Effector memory CD4-positive, alpha-beta T cell (primary cell): ENCODE measurements at regions not wholly inside any gene's neighbourhood (a gene's known extent, or its start where the extent isn't known, plus 50 kb on each side); places are given as distances from the start of the nearest gene placed in this dataset.
"Not testable (repeated sequence)": the region's sequence is repeated elsewhere in the genome, so short reads cannot be mapped to it uniquely, and the experiment has no call there.

Source experiments
- DNase-seq, 3 donors: peaks; one replicate each; pipeline ENCODE4 v3.0.0-alpha.2; 2020
- H3K27ac ChIP-seq: 2 replicates; pipeline ENCODE4 v1.7.0; 2013; ENCODE audit warnings: mild to moderate bottlenecking, low read length, moderate library complexity; ENCODE audit not compliant: insufficient read depth, poor library complexity, severe bottlenecking
- H3K27me3 ChIP-seq: replicated peaks from 2 replicates; pipeline ENCODE4 v1.7.0; 2013; ENCODE audit warnings: mild to moderate bottlenecking, low read length; ENCODE audit not compliant: insufficient read depth, control insufficient read depth, poor library complexity, severe bottlenecking
- H3K36me3 ChIP-seq: 2 replicates; pipeline ENCODE4 v1.7.0; 2013; ENCODE audit warnings: mild to moderate bottlenecking, low read length, moderate library complexity; ENCODE audit not compliant: control insufficient read depth, insufficient read depth
- H3K4me1 ChIP-seq: 2 replicates; pipeline ENCODE4 v1.7.0; 2013; ENCODE audit warnings: low read length, mild to moderate bottlenecking; ENCODE audit not compliant: control insufficient read depth, insufficient read depth, poor library complexity, severe bottlenecking
- H3K4me3 ChIP-seq: 2 replicates; pipeline ENCODE4 v1.7.0; 2013; ENCODE audit warnings: low read length, low read depth, mild to moderate bottlenecking; ENCODE audit not compliant: insufficient read depth, poor library complexity, severe bottlenecking
- H3K9me3 ChIP-seq: 2 replicates; pipeline ENCODE4 v1.7.0; 2013; ENCODE audit warnings: mild to moderate bottlenecking, low read length, moderate library complexity; ENCODE audit not compliant: control insufficient read depth

DNA sequence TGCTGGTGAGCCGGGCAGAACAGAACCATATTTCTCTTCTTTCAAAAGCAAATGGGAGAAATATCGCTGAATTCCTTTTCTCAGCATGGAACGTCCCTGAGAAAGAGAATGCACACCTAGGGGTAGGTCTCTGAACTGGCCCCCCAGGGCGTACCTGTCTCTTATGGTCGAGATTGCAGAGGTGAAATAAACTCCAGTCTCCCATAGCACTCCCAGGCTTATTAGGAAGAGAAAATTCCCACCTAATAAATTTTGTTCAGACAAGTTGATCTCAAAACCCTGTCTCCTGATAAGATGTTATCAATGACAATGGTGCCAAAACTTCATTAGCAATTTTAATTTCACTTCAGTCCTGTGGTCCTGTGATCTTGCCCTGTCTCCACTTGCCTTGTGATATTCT, 106.6 kb upstream of the FAM90A26 start:
- H3K4me3 ChIP-seq, H3K9me3 ChIP-seq, DNase-seq, H3K27me3 ChIP-seq, H3K36me3 ChIP-seq, H3K27ac ChIP-seq, H3K4me1 ChIP-seq: not testable (repeated sequence)

DNA sequence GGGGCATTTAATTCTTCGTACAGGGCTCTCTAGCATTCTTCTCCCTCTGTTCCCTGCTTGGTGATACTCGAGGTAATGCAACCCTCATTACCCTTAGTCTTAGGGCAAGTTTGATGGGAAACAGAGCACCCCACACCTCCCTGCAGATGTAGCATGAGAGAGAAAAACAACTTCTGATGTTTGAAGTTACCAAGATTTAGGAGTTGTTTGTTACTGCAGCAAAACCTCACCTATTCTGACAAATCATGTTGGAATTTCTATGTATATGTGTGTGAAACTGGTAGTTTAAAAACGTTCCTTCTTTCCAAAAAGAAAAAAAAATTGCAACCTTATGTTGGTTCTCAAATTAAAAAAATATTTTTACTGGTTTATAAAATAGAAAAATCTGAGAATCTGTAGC, 145.3 kb upstream of the FAM90A26 start:
- H3K4me3 ChIP-seq, H3K27ac ChIP-seq, H3K4me1 ChIP-seq, DNase-seq, H3K36me3 ChIP-seq, H3K27me3 ChIP-seq, H3K9me3 ChIP-seq: not testable (repeated sequence)

DNA sequence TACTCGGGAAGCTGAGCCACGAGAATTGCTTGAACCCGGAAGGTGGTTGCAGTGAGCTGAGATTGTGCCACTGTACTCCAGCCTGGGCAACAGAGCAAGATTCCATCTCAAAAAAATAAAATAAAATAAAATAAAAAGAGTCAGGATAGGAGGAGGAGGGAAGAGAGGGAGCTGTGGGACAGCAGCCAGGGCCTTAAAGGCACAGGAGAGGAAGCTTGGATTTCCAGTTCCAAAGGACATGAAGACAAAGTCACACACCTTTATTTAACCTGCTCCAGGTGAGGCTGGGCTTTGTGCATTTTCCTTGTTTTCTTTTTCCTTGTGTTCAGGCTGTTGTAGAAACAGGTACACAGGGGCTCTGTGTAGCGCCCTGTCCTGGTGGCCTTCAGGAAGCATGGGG, 138.2 kb upstream of the HMX1 start:
- H3K4me3 ChIP-seq, H3K36me3 ChIP-seq, H3K9me3 ChIP-seq, H3K27me3 ChIP-seq, H3K4me1 ChIP-seq, DNase-seq, H3K27ac ChIP-seq: not testable (repeated sequence)

DNA sequence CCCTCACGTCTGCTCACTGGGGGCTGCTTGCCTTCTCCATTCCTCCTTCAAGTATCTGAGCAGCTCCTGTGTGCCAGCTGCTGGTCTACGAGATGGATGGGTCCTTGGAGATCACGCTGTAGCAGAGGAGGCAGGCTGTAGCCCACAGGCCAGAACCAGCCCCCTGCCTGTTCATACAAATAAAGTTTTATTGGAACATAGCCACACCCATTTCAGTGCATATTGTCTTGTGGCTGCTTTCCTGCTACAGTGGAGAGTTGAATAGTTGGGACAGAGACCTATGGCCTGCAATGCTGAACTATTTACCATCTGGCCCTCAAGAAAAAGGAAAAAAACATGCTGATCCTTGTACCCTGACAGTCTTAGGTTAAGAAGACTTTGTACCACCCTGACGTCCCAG, 136.8 kb upstream of the HMX1 start:
- H3K4me1 ChIP-seq, H3K27ac ChIP-seq, H3K4me3 ChIP-seq, H3K36me3 ChIP-seq, H3K9me3 ChIP-seq, DNase-seq, H3K27me3 ChIP-seq: not testable (repeated sequence)

DNA sequence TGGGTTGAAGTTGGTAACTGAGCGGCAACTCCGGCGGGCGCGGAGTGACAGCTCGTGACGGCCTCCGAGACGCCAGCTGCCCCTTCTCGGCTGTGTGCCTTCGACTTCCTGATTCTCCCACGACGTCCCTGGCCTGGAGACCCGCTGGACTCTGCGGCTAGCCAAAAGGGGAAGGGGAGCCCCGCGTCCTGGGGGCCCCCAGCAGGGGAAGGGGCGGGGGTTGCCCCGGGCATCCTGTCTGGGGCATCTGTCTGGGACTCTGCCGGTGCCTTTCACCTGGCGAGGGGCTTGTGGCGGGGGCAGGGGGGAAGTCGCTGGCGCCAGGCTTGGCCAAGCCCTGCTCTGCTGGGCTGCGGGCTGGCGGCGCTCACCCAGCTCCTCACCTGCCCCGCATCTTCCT, 129.5 kb upstream of the HMX1 start:
- not testable (repeated sequence) for H3K27ac ChIP-seq, DNase-seq, H3K4me1 ChIP-seq, H3K4me3 ChIP-seq, H3K27me3 ChIP-seq, H3K9me3 ChIP-seq, H3K36me3 ChIP-seq

DNA sequence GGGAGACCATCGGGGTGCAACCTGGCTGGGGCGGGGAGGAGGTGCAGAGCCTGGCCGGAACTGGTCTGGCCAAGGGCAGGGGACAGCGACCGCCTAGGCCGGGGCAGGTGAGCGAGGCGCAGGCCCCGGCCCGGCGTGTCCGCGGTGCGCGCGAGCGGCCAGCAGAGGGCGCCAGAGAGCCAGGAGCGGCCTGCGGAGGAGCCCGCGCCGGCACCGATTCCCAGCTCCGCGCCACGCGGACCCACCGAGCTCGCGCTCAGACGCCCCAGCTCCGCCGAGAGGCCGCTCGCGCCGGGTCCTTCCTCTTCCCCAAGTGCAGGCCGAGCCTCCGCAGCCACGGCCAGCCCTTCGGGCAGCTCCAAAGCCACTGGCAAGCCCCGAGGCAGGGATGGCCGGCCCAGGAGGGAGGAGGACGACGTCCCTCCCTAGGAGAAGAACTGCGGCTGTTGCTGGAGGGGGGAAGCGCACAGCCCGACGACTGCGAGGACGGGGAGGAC, 128.9 kb upstream of the HMX1 start:
- not testable (repeated sequence) for H3K4me3 ChIP-seq, H3K4me1 ChIP-seq, H3K27me3 ChIP-seq, H3K36me3 ChIP-seq, H3K9me3 ChIP-seq, H3K27ac ChIP-seq
- peak in 2 of 3 donors; percentile 11 to 12 for DNase-seq

DNA sequence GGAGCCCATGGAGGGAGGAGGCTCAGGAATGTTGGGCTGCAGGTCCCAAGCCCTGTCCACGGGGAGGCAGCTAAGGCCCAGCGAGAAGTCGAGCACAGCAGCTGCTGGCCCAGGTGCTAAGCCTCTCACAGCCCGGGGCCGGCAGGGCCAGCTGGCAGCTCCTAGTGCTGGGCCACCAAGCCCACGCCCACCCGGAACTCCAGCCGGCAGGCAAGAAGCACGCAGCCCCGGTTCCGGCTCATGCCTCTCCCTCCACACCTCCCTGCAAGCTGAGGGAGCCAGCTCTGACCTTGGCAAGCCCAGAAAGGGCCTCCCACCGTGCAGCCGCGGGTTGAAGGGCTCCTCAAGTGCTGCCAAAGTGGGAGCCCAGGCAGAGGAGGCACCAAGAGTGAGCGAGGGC, 121.3 kb upstream of the HMX1 start:
- not testable (repeated sequence) for H3K27ac ChIP-seq, H3K9me3 ChIP-seq, H3K27me3 ChIP-seq, H3K4me1 ChIP-seq, H3K36me3 ChIP-seq, DNase-seq, H3K4me3 ChIP-seq

DNA sequence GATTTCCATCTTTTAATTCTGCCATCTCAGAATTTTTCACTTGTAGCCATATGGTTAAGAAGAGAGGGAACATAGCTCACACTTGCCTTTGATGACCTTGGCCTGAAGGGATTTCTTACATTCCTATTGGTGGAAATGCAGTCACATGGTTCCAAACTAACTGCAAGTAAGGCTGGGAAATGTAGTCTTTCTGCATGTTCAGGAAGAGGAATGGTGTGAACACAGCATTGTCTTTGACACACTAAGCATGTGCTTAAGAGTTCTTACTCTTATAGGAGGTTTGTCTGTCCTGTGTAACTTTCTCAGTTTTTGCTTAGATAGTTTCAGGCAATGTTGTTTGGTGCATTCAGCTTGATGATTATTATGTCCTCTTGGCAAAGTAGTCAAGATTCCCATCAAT, 119.8 kb upstream of the HMX1 start:
- H3K9me3 ChIP-seq, H3K4me1 ChIP-seq, H3K4me3 ChIP-seq, H3K36me3 ChIP-seq, H3K27me3 ChIP-seq, H3K27ac ChIP-seq, DNase-seq: not testable (repeated sequence)

DNA sequence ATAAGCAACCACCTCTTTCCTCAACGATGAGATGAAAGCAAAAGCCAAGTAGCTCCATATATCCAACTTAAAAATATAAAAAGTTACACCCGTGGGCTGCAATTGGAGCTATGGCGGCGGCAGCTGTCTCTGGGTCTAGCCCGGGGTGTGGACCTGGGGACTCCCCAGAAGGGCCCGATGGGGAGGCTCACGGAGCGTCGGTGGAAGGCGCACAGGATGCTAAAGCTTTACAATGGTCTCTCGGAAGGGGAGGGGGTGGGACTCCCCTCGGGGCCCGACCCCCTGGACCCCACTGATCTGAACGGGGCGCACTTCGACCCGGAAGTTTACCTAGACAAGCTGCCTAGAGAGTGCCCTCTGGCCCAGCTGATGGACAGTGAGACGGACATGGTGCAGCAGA, 118.7 kb upstream of the HMX1 start:
- H3K27me3 ChIP-seq, DNase-seq, H3K9me3 ChIP-seq, H3K36me3 ChIP-seq, H3K27ac ChIP-seq, H3K4me3 ChIP-seq, H3K4me1 ChIP-seq: not testable (repeated sequence)

DNA sequence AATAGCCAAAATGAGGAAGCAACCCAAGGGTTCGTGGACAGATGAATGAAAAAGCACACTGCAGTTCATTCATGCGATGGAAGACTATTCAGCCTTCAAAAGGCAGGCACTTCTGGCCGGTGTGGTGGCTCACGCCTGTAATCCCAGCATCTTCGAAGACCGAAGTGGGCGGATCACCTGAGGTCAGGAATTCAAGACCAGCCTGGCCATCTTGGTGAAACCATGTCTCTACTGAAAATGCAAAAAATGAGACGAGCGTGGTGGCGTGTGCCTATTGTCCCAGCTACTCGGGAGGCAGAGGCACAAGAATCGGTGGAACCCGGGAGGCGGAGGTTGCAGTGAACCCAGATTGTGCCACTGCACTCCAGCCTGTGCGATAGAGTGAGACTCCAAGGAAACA, 114.1 kb upstream of the HMX1 start:
- not testable (repeated sequence) for DNase-seq, H3K4me3 ChIP-seq, H3K36me3 ChIP-seq, H3K9me3 ChIP-seq, H3K27me3 ChIP-seq, H3K4me1 ChIP-seq, H3K27ac ChIP-seq

DNA sequence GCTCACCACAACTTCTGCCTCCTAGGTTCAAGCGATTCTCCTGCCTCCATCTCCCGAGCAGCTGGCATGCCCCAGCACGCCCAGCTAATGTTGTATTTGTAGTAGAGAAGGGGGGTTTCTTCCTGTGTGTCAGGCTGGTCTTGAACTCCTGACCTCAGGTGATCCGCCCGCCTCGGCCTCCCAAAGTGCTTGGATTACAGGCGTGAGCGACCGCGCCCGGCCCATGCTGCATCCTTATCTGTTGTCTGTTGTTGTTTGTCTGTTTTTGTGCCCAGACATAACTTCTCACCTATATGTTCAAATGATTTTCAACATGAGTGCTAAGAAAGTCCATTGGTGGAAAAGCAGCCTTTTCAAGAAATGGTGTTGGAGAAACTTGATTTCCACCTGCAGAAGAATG, 113.0 kb upstream of the HMX1 start:
- H3K36me3 ChIP-seq, DNase-seq, H3K4me3 ChIP-seq, H3K4me1 ChIP-seq, H3K9me3 ChIP-seq, H3K27ac ChIP-seq, H3K27me3 ChIP-seq: not testable (repeated sequence)
